Hepatocyte (in vitro differentiated cells): ENCODE measurements at regions not wholly inside any gene's neighbourhood (a gene's known extent, or its start where the extent isn't known, plus 50 kb on each side); places are given as distances from the start of the nearest gene placed in this dataset.

Experiments
- CTCF ChIP-seq: fragments of 200-600 bp; sonication (generic); IDR thresholded peaks from 2 replicates; pipeline ENCODE4 v1.5.1; 2016; ENCODE audit warnings: antibody characterized with exemption, mild to moderate bottlenecking; ENCODE audit not compliant: poor library complexity
- EZH2 ChIP-seq: fragments of 200-600 bp; sonication (generic); IDR thresholded peaks from 2 replicates; pipeline ENCODE4 v1.6.1; 2016; ENCODE audit warnings: antibody characterized with exemption, mild to moderate bottlenecking, borderline replicate concordance
- EZH2phosphoT487 ChIP-seq: fragments of 200-600 bp; sonication (generic); IDR thresholded peaks from one replicate; pipeline ENCODE4 v1.6.1; 2018; ENCODE audit warnings: antibody characterized with exemption, mild to moderate bottlenecking, low read depth, moderate library complexity; ENCODE audit not compliant: unreplicated experiment, severe bottlenecking

DNA sequence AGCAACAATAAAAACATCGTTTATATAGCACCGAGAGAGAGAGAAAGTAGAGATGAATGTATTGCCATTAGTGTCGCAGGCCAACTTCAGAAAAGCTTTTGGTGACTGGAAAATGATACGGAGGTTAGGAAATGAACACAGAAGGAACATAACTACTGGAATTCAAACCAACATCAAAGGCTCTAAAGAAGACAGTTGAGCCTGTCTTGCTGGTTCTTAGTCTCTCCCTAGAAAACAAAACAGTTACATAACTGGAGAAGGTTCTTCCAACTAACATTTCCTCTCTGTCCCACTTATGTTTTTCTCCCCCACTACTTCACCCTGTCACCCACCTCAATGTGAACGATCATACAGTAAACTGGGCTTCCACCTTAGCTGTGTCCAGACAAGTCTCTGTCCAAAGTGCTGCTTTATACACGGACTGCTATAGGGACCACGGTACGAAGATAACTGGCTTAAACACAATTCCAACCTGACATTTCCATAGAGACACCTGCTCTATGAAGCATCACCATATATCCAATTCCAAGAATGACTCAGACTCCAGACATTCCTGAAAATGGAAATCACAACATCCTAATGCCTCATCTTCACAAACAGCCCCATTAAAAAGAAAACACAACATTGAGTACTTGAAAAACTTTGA lies 85.2 kb upstream of the ARHGAP32 start:
- TF ChIP-seq CTCF = no peak
- TF ChIP-seq EZH2 = no peak
- TF ChIP-seq EZH2phosphoT487 = no peak
